ENCODE measurements at regions not wholly inside any gene's neighbourhood (a gene's known extent, or its start where the extent isn't known, plus 50 kb on each side); places are given as distances from the start of the nearest gene placed in this dataset.

- POLR2A ChIA-PET (ENCODE audit: low non-redundant PET), result interaction anchor here (0.6 kb wide), 1 partner anchor 321 kb away, joined by 3 read pairs; no protein-coding TSS in a partner anchor
- Histone ChIP-seq H3K27me3 (replicated peaks; ENCODE audit: insufficient read depth, low read depth, low read length, poor library complexity) (no peaks in the 10 kb centered on the region), H3K36me3 (ENCODE audit: insufficient read depth, low read length, poor library complexity, severe bottlenecking) (no peaks in the 10 kb centered on the region), H3K4me1 (ENCODE audit: insufficient read depth, low read length, poor library complexity, severe bottlenecking) (no peaks in the 10 kb centered on the region), H3K27ac (ENCODE audit: low read depth, low read length, poor library complexity, severe bottlenecking) (no peak overlapping the region), H3K4me3 (ENCODE audit: low read depth, low read length, poor library complexity, severe bottlenecking) (no peak overlapping the region), H3K9me3 (ENCODE audit: low read depth, low read length, poor library complexity, severe bottlenecking) (no peaks in the 10 kb centered on the region)
- CTCF ChIA-PET, result no interaction called here
- no TSS peak for BruUV-seq (replicated peaks)
- TF ChIP-seq EZH2 (IDR thresholded peaks at IDR 0.05; ENCODE audit: borderline replicate concordance, low read depth, low read length, poor library complexity, severe bottlenecking), result no peak
- no peak for TF ChIP-seq CTCF (conservative IDR thresholded peaks at IDR 0.05; ENCODE audit: low read depth, low read length)
- intact Hi-C loops (cut with micrococcal nuclease; ENCODE audit: unreplicated experiment), result no loop called here
- DNase-seq (ENCODE audit: low spot score), result no peak
Observed at GRCh38 chr14:85793533-85793932, 263.6 kb downstream of the FLRT2 start.

- DNase-seq (ENCODE audit: low spot score), result no peak
- H3K9me3 ChIP-seq (ENCODE audit: low read depth, low read length, poor library complexity, severe bottlenecking), result no peaks in the 10 kb centered on the region
- TF ChIP-seq EZH2 (IDR thresholded peaks at IDR 0.05; ENCODE audit: borderline replicate concordance, low read depth, low read length, poor library complexity, severe bottlenecking) (no peak), CTCF (conservative IDR thresholded peaks at IDR 0.05; ENCODE audit: low read depth, low read length) (no peak)
- H3K27me3 ChIP-seq (replicated peaks; ENCODE audit: insufficient read depth, low read depth, low read length, poor library complexity), result no peaks in the 10 kb centered on the region
- intact Hi-C loops (cut with micrococcal nuclease; ENCODE audit: unreplicated experiment), result no loop called here
- H3K27ac ChIP-seq (ENCODE audit: low read depth, low read length, poor library complexity, severe bottlenecking), result no peak overlapping the region
- H3K4me1 ChIP-seq (ENCODE audit: insufficient read depth, low read length, poor library complexity, severe bottlenecking), result no peaks in the 10 kb centered on the region
- BruUV-seq (replicated peaks), result no TSS peak
- ChIA-PET CTCF (no interaction called here), POLR2A (ENCODE audit: low non-redundant PET) (no interaction called here)
- H3K36me3 ChIP-seq (ENCODE audit: insufficient read depth, low read length, poor library complexity, severe bottlenecking), result no peaks in the 10 kb centered on the region
- no peak overlapping the region for H3K4me3 ChIP-seq (ENCODE audit: low read depth, low read length, poor library complexity, severe bottlenecking)
Observed at GRCh38 chr14:85789506-85789905, 259.6 kb downstream of the FLRT2 start.

GRCh38 chr14:85788470-85789233, 258.7 kb downstream of the FLRT2 start:
- intact Hi-C loops (cut with micrococcal nuclease; ENCODE audit: unreplicated experiment), result no loop called here
- H3K36me3 ChIP-seq (ENCODE audit: insufficient read depth, low read length, poor library complexity, severe bottlenecking), result no peaks in the 10 kb centered on the region
- BruUV-seq (replicated peaks), result no TSS peak
- H3K4me3 ChIP-seq (ENCODE audit: low read depth, low read length, poor library complexity, severe bottlenecking), result no peak overlapping the region
- CTCF ChIA-PET, result no interaction called here
- no peaks in the 10 kb centered on the region for H3K4me1 ChIP-seq (ENCODE audit: insufficient read depth, low read length, poor library complexity, severe bottlenecking)
- no peak for TF ChIP-seq EZH2 (IDR thresholded peaks at IDR 0.05; ENCODE audit: borderline replicate concordance, low read depth, low read length, poor library complexity, severe bottlenecking)
- POLR2A ChIA-PET (ENCODE audit: low non-redundant PET), result no interaction called here
- H3K9me3 ChIP-seq (ENCODE audit: low read depth, low read length, poor library complexity, severe bottlenecking), result no peaks in the 10 kb centered on the region
- H3K27me3 ChIP-seq (replicated peaks; ENCODE audit: insufficient read depth, low read depth, low read length, poor library complexity), result no peaks in the 10 kb centered on the region
- no peak overlapping the region for H3K27ac ChIP-seq (ENCODE audit: low read depth, low read length, poor library complexity, severe bottlenecking)
- no peak for DNase-seq (ENCODE audit: low spot score)

GRCh38 chr14:85766295-85766694, 236.4 kb downstream of the FLRT2 start:
- H3K9me3 ChIP-seq (ENCODE audit: low read depth, low read length, poor library complexity, severe bottlenecking), result no peaks in the 10 kb centered on the region
- H3K27ac ChIP-seq (ENCODE audit: low read depth, low read length, poor library complexity, severe bottlenecking), result no peak overlapping the region
- POLR2A ChIA-PET (ENCODE audit: low non-redundant PET), result no interaction called here
- H3K27me3 ChIP-seq (replicated peaks; ENCODE audit: insufficient read depth, low read depth, low read length, poor library complexity), result no peaks in the 10 kb centered on the region
- no peak overlapping the region for H3K4me3 ChIP-seq (ENCODE audit: low read depth, low read length, poor library complexity, severe bottlenecking)
- BruUV-seq (replicated peaks), result no TSS peak
- intact Hi-C loops (cut with micrococcal nuclease; ENCODE audit: unreplicated experiment), result loop anchor here (10.0 kb wide), 1 partner anchor 521 kb away; no protein-coding TSS in a partner anchor
- H3K36me3 ChIP-seq (ENCODE audit: insufficient read depth, low read length, poor library complexity, severe bottlenecking), result no peaks in the 10 kb centered on the region
- DNase-seq (ENCODE audit: low spot score), result no peak
- TF ChIP-seq EZH2 (IDR thresholded peaks at IDR 0.05; ENCODE audit: borderline replicate concordance, low read depth, low read length, poor library complexity, severe bottlenecking) (no peak), CTCF (conservative IDR thresholded peaks at IDR 0.05; ENCODE audit: low read depth, low read length) (no peak)
- CTCF ChIA-PET, result no interaction called here
- H3K4me1 ChIP-seq (ENCODE audit: insufficient read depth, low read length, poor library complexity, severe bottlenecking), result peaks cover 10% of the 10 kb centered on the region
